ENCODE measurements at regions not wholly inside any gene's neighbourhood (a gene's known extent, or its start where the extent isn't known, plus 50 kb on each side); places are given as distances from the start of the nearest gene placed in this dataset.

DNA sequence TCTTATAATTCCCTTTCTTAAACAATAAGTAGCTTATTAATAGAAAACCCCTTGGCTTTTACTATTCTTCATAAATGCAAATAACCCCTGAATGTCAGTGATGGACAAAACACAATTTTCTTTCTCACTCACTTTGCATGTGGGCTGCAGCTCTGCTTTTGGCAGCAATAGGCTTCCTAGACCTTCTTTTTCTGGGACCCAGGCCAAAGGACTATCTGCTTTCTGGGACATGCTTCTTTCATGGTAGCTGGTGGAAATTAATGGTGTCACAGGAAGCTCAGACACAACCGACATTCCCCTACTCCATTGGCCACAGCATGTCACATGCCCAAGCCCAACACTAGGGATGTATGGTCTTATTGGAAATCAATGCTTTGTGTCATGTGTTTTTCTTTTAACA, 134.3 kb upstream of the MDFIC start:
- no peak for DNase-seq (ENCODE audit: low read depth)
- TF ChIP-seq, protein P1, sequence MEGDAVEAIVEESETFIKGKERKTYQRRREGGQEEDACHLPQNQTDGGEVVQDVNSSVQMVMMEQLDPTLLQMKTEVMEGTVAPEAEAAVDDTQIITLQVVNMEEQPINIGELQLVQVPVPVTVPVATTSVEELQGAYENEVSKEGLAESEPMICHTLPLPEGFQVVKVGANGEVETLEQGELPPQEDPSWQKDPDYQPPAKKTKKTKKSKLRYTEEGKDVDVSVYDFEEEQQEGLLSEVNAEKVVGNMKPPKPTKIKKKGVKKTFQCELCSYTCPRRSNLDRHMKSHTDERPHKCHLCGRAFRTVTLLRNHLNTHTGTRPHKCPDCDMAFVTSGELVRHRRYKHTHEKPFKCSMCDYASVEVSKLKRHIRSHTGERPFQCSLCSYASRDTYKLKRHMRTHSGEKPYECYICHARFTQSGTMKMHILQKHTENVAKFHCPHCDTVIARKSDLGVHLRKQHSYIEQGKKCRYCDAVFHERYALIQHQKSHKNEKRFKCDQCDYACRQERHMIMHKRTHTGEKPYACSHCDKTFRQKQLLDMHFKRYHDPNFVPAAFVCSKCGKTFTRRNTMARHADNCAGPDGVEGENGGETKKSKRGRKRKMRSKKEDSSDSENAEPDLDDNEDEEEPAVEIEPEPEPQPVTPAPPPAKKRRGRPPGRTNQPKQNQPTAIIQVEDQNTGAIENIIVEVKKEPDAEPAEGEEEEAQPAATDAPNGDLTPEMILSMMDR (IDR thresholded peaks at IDR 0.05; ENCODE audit: low read depth, low read length, missing control alignments), result no peak
- H3K4me3 ChIP-seq (ENCODE audit: low read depth, low read length), result no peak overlapping the region
- in situ Hi-C loops (cut with HindIII; ENCODE audit: low sequenced_read_pairs), result no loop called here

GRCh38 chr7:114788706-114789105, 133.2 kb upstream of the MDFIC start:
- H3K4me3 ChIP-seq (ENCODE audit: low read depth, low read length), result no peak overlapping the region
- no peak for DNase-seq (ENCODE audit: low read depth)
- TF ChIP-seq, protein P1 (IDR thresholded peaks at IDR 0.05; ENCODE audit: low read depth, low read length, missing control alignments), result no peak
- in situ Hi-C loops (cut with HindIII; ENCODE audit: low sequenced_read_pairs), result no loop called here

- TF ChIP-seq, protein P1 (IDR thresholded peaks at IDR 0.05; ENCODE audit: low read depth, low read length, missing control alignments), result no peak
- no peak overlapping the region for H3K4me3 ChIP-seq (ENCODE audit: low read depth, low read length)
- peak; percentile 33 for DNase-seq (ENCODE audit: low read depth)
- in situ Hi-C loops (cut with HindIII; ENCODE audit: low sequenced_read_pairs), result no loop called here
Observed at GRCh38 chr7:114789161-114789560, 132.7 kb upstream of the MDFIC start.

DNA sequence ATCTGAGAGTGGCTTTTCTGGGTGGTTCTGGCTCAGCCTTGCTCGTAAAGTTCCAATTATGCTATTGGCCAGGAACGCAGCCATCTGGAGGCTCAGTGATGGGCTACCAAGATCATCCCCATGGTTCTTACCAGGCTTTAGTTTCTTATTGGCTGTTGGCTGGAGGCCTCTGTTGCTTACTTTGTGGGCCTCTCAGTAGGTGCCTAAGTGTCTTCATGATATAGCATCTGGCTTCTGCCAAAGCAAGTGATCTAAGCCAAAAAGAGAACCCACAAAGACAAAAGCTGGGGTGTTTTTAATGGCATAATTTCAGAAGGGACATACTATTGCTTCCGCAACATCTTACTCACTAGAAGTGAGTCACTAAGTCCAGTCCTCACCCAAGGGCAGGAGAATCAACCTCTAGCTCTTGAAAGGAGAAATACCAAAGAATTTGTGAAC, 132.0 kb upstream of the MDFIC start:
- H3K4me3 ChIP-seq (ENCODE audit: low read depth, low read length), result no peak overlapping the region
- in situ Hi-C loops (cut with HindIII; ENCODE audit: low sequenced_read_pairs), result no loop called here
- DNase-seq (ENCODE audit: low read depth), result peak; percentile 95
- TF ChIP-seq, protein P1 (IDR thresholded peaks at IDR 0.05; ENCODE audit: low read depth, low read length, missing control alignments), result no peak

- in situ Hi-C loops (cut with HindIII; ENCODE audit: low sequenced_read_pairs), result no loop called here
- TF ChIP-seq, protein P1 (IDR thresholded peaks at IDR 0.05; ENCODE audit: low read depth, low read length, missing control alignments), result no peak
Observed at GRCh38 chr7:114790521-114790920, 131.4 kb upstream of the MDFIC start.

GRCh38 chr7:114791771-114792170, 130.1 kb upstream of the MDFIC start:
- DNase-seq (ENCODE audit: low read depth), result no peak
- in situ Hi-C loops (cut with HindIII; ENCODE audit: low sequenced_read_pairs), result no loop called here
- TF ChIP-seq, protein P1 (IDR thresholded peaks at IDR 0.05; ENCODE audit: low read depth, low read length, missing control alignments), result no peak
- H3K4me3 ChIP-seq (ENCODE audit: low read depth, low read length), result no peak overlapping the region

More at GRCh38 chr7:114790521-114790920, 131.4 kb upstream of the MDFIC start:
- no peak overlapping the region for H3K4me3 ChIP-seq (ENCODE audit: low read depth, low read length)
- no peak for DNase-seq (ENCODE audit: low read depth)

All from astrocyte of the cerebellum (primary cell).